Transverse colon (tissue), 4 donors: ENCODE measurements at regions not wholly inside any gene's neighbourhood (a gene's known extent, or its start where the extent isn't known, plus 50 kb on each side); places are given as distances from the start of the nearest gene placed in this dataset.
"Not testable (repeated sequence)": the region's sequence is repeated elsewhere in the genome, so short reads cannot be mapped to it uniquely, and the experiment has no call there.

Experiments used
- CTCF ChIP-seq, 5 experiments: fragments of 200-600 bp in 3 of 5; fragments of 450-650 bp in 2 of 5; sonication (generic) in 3 of 5; IDR thresholded peaks; 1 replicate in 2 of 5; 2 replicates in 3 of 5; pipeline ENCODE4 v1.5.1; 2016 to 2017; ENCODE audit warnings: antibody characterized with exemption in 5 of 5, inconsistent platforms in 3 of 5, mild to moderate bottlenecking in 2 of 5, moderate library complexity in 1 of 5
- POLR2AphosphoS5 ChIP-seq, 3 donors: sonication (generic); formaldehyde crosslinking; IDR thresholded peaks; one replicate each; pipeline ENCODE4 v1.6.1; 2016; ENCODE audit warnings: antibody characterized with exemption in 3 of 3

GRCh38 chr4:4090720-4091119 lies 136.0 kb downstream of the OTOP1 start:
- TF ChIP-seq CTCF, POLR2AphosphoS5 (IDR thresholded peaks at IDR 0.05): not testable (repeated sequence)
